Breast epithelium (tissue), 4 donors: ENCODE measurements at regions not wholly inside any gene's neighbourhood (a gene's known extent, or its start where the extent isn't known, plus 50 kb on each side); places are given as distances from the start of the nearest gene placed in this dataset.

ENCODE experiments used
- DNase-seq, 2 donors: peaks; one replicate each; pipeline ENCODE4 v3.0.0-alpha.2; 2019; ENCODE audit warnings: low spot score in 2 of 2
- H3K27ac ChIP-seq, 2 donors: fragments of 200-600 bp; sonication (generic) in 1 of 2; one replicate each; pipeline ENCODE4 v1.5.1; 2016 to 2019; ENCODE audit warnings: mild to moderate bottlenecking in 1 of 2
- H3K27me3 ChIP-seq, 2 donors: fragments of 200-600 bp; sonication (generic) in 1 of 2; one replicate each; pipeline versions ENCODE4 v1.5.1 to v1.6.0; 2017 to 2019; ENCODE audit warnings: control low read depth in 1 of 2, mild to moderate bottlenecking in 1 of 2
- H3K36me3 ChIP-seq: fragments of 200-600 bp; one replicate; pipeline ENCODE4 v1.5.1; 2019
- H3K4me1 ChIP-seq, 2 donors: fragments of 200-600 bp; sonication (generic); one replicate each; pipeline ENCODE4 v1.5.1; 2016 to 2019; ENCODE audit warnings: control low read depth in 1 of 2
- H3K4me3 ChIP-seq, 3 donors: fragments of 200-600 bp; sonication (generic); 1 replicate in 2 of 3; 2 replicates in 1 of 3; pipeline ENCODE4 v1.5.1; 2016 to 2019; ENCODE audit warnings: mild to moderate bottlenecking in 3 of 3, moderate library complexity in 2 of 3
- H3K9me3 ChIP-seq, 2 donors: fragments of 200-600 bp; sonication (generic) in 1 of 2; one replicate each; pipeline ENCODE4 v1.5.1; 2016 to 2019; ENCODE audit warnings: control low read depth in 1 of 2
- POLR2A ChIP-seq: fragments of 450-650 bp; IDR thresholded peaks from one replicate; pipeline ENCODE4 v1.6.1; 2016; ENCODE audit warnings: antibody characterized with exemption, mild to moderate bottlenecking, moderate library complexity
- POLR2AphosphoS5 ChIP-seq, 3 donors: sonication (generic); formaldehyde crosslinking; IDR thresholded peaks; one replicate each; pipeline ENCODE4 v1.6.1; 2017; ENCODE audit warnings: antibody characterized with exemption in 3 of 3
- intact Hi-C: fragments of 100-400 bp; cut with DNase I; formaldehyde crosslinking; loops from one replicate; pipeline ENCODE4 v1.15.1; 2023; ENCODE audit warnings: low total_unique reads
- TF ChIP-seq, protein P1 (sequence below), 3 donors: fragments of 450-650 bp; IDR thresholded peaks; one replicate each; pipeline ENCODE4 v1.5.1; 2016 to 2017; ENCODE audit warnings: antibody characterized with exemption in 3 of 3, mild to moderate bottlenecking in 3 of 3, moderate library complexity in 3 of 3

GRCh38 chr12:56872366-56872765 lies 61.8 kb downstream of the SDR9C7 start:
- intact Hi-C loops: no loop called here
- DNase-seq: no peak
- H3K4me1 ChIP-seq: no peaks in the 10 kb centered on the region
- no peaks in the 10 kb centered on the region for H3K9me3 ChIP-seq
- no peak overlapping the region for H3K4me3 ChIP-seq
- H3K27ac ChIP-seq: no peak overlapping the region
- TF ChIP-seq POLR2AphosphoS5 (IDR thresholded peaks at IDR 0.05) (no peak), POLR2A (no peak)
- TF ChIP-seq, protein P1, sequence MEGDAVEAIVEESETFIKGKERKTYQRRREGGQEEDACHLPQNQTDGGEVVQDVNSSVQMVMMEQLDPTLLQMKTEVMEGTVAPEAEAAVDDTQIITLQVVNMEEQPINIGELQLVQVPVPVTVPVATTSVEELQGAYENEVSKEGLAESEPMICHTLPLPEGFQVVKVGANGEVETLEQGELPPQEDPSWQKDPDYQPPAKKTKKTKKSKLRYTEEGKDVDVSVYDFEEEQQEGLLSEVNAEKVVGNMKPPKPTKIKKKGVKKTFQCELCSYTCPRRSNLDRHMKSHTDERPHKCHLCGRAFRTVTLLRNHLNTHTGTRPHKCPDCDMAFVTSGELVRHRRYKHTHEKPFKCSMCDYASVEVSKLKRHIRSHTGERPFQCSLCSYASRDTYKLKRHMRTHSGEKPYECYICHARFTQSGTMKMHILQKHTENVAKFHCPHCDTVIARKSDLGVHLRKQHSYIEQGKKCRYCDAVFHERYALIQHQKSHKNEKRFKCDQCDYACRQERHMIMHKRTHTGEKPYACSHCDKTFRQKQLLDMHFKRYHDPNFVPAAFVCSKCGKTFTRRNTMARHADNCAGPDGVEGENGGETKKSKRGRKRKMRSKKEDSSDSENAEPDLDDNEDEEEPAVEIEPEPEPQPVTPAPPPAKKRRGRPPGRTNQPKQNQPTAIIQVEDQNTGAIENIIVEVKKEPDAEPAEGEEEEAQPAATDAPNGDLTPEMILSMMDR (IDR thresholded peaks at IDR 0.05): no peak
- no peaks in the 10 kb centered on the region for H3K27me3 ChIP-seq
- H3K36me3 ChIP-seq: no peaks in the 10 kb centered on the region

DNA sequence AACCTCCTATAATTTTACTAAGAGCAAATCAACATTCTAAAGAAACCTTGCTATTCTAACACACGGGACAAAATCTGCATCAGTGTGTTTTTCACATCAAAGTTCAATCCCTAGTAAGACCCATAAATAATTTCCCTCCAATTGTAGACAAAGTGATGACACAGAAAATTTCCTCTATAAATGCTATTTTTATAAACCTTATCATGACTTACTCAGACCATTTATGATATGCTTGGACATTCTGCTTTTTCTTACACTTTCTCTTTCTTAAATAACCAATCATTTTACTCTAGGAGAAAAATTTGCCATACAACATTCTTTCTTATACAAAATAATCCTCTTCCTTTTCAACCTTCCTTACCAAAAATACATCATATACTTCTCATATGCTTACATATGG lies 67.0 kb downstream of the SDR9C7 start:
- TF ChIP-seq POLR2AphosphoS5 (IDR thresholded peaks at IDR 0.05): no peak
- no peak for TF ChIP-seq POLR2A
- TF ChIP-seq, protein P1 (IDR thresholded peaks at IDR 0.05): no peak
- Histone ChIP-seq H3K9me3 (peaks cover 20 to 39% of the 10 kb centered on the region in 2 donors), H3K36me3 (no peaks in the 10 kb centered on the region), H3K27me3 (no peaks in the 10 kb centered on the region), H3K27ac (no peak overlapping the region), H3K4me3 (no peak overlapping the region), H3K4me1 (no peaks in the 10 kb centered on the region)
- no peak for DNase-seq
- intact Hi-C loops: no loop called here

DNA sequence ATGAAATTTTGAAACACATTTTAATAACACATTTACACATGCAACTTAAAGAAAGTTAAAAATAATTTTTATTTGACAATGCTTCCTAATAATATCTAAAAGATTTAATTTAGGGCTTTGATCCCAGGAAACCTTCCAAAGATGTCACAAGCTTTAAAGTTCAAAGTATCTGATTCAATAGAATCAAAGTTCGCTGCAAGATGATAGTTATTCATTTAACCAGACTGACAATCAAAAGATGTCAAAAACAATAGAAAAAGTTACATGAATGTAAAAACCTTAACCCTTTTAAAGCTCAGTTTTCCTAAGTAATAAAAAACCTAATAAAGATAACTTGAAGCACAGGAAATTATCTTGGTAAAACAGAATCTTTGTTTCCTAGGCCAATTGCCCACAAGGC lies 67.7 kb downstream of the SDR9C7 start:
- Histone ChIP-seq H3K27ac (no peak overlapping the region), H3K4me3 (no peak overlapping the region), H3K4me1 (no peaks in the 10 kb centered on the region), H3K27me3 (no peaks in the 10 kb centered on the region), H3K9me3 (peaks cover 23 to 45% of the 10 kb centered on the region in 2 donors), H3K36me3 (no peaks in the 10 kb centered on the region)
- no peak for DNase-seq
- no peak for TF ChIP-seq POLR2A
- TF ChIP-seq, protein P1 (IDR thresholded peaks at IDR 0.05): no peak
- no peak for TF ChIP-seq POLR2AphosphoS5 (IDR thresholded peaks at IDR 0.05)
- intact Hi-C loops: no loop called here

DNA sequence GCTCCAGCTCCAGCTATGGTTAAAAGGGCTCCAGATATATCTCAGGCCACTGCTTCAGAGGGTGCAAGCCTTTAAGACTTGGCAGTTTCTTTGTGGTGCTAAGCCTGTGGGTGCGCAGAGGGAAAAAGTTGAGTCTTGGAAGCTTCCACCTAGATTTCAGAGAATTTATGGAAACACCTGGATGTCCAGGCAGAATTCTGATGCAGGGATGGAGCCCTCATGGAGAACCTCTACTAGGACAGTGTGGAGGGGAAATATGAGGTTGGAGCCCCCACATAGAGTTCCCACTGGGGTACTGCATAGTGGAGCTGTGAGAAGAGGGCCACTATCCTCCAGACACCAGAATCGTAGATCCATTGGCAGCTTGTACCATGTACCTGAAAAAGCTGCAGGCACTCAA lies 69.9 kb downstream of the SDR9C7 start:
- Histone ChIP-seq H3K27me3 (no peaks in the 10 kb centered on the region), H3K9me3 (peaks cover 23 to 46% of the 10 kb centered on the region in 2 donors), H3K4me1 (no peaks in the 10 kb centered on the region), H3K4me3 (no peak overlapping the region), H3K36me3 (no peaks in the 10 kb centered on the region), H3K27ac (no peak overlapping the region)
- no peak for DNase-seq
- intact Hi-C loops: no loop called here
- TF ChIP-seq, protein P1 (IDR thresholded peaks at IDR 0.05): no peak
- TF ChIP-seq POLR2AphosphoS5 (IDR thresholded peaks at IDR 0.05) (no peak), POLR2A (no peak)

GRCh38 chr12:56863789-56864188 lies 70.4 kb downstream of the SDR9C7 start:
- intact Hi-C loops: no loop called here
- Histone ChIP-seq H3K9me3 (peaks cover 23 to 46% of the 10 kb centered on the region in 2 donors), H3K4me1 (no peaks in the 10 kb centered on the region), H3K27ac (no peak overlapping the region), H3K27me3 (no peaks in the 10 kb centered on the region), H3K36me3 (no peaks in the 10 kb centered on the region), H3K4me3 (no peak overlapping the region)
- TF ChIP-seq POLR2AphosphoS5 (IDR thresholded peaks at IDR 0.05) (no peak), POLR2A (no peak)
- TF ChIP-seq, protein P1 (IDR thresholded peaks at IDR 0.05): no peak
- no peak for DNase-seq
